H9 (cell line): ENCODE measurements at regions not wholly inside any gene's neighbourhood (a gene's known extent, or its start where the extent isn't known, plus 50 kb on each side); places are given as distances from the start of the nearest gene placed in this dataset.

Source experiments
- DNase-seq: peaks from one replicate; pipeline ENCODE4 v3.0.0-alpha.2; 2017
- H2AFZ ChIP-seq: one replicate; pipeline ENCODE4 v1.6.1; 2013; ENCODE audit warnings: mild to moderate bottlenecking, low read length, control low read depth, moderate library complexity
- H2AK5ac ChIP-seq: 2 replicates; pipeline ENCODE4 v1.6.1; 2013; ENCODE audit warnings: low read length, control low read depth, mixed read lengths; ENCODE audit not compliant: insufficient read length
- H2BK120ac ChIP-seq: one replicate; pipeline ENCODE4 v1.6.1; 2013; ENCODE audit warnings: low read depth, mild to moderate bottlenecking, low read length, control low read depth, inconsistent platforms; ENCODE audit not compliant: poor library complexity, severe bottlenecking
- H2BK12ac ChIP-seq: 2 replicates; pipeline ENCODE4 v1.6.1; 2013; ENCODE audit warnings: low read length, control low read depth, mixed read lengths, low read depth; ENCODE audit not compliant: insufficient read length
- H2BK15ac ChIP-seq: 2 replicates; pipeline ENCODE4 v1.6.1; 2013; ENCODE audit warnings: low read depth, low read length, control low read depth
- H2BK20ac ChIP-seq: one replicate; pipeline ENCODE4 v1.6.1; 2013; ENCODE audit warnings: low read depth, mild to moderate bottlenecking, low read length, control low read depth, inconsistent platforms; ENCODE audit not compliant: poor library complexity, severe bottlenecking
- H2BK5ac ChIP-seq: 2 replicates; pipeline ENCODE4 v1.6.1; 2013; ENCODE audit warnings: low read length, control low read depth, mixed read lengths; ENCODE audit not compliant: insufficient read length
- H3K14ac ChIP-seq: 2 replicates; pipeline ENCODE4 v1.6.1; 2013; ENCODE audit warnings: low read length, control low read depth; ENCODE audit not compliant: insufficient read depth
- H3K18ac ChIP-seq: 2 replicates; pipeline ENCODE4 v1.6.1; 2013; ENCODE audit warnings: low read depth, mild to moderate bottlenecking, mixed read lengths, low read length, control low read depth; ENCODE audit not compliant: insufficient read length
- H3K23ac ChIP-seq: 2 replicates; pipeline ENCODE4 v1.6.1; 2013; ENCODE audit warnings: low read length, control low read depth, mixed read lengths, low read depth; ENCODE audit not compliant: insufficient read length
- H3K23me2 ChIP-seq: 2 replicates; pipeline ENCODE4 v1.6.1; 2013; ENCODE audit warnings: low read depth, mild to moderate bottlenecking, mixed read lengths, low read length, control low read depth; ENCODE audit not compliant: insufficient read length, poor library complexity, severe bottlenecking
- H3K27ac ChIP-seq: 2 replicates; pipeline ENCODE4 v1.5.1; 2013; ENCODE audit warnings: low read length, control low read depth, mixed read lengths, low read depth; ENCODE audit not compliant: insufficient read length
- H3K27me3 ChIP-seq: 2 replicates; pipeline ENCODE4 v1.6.1; 2013; ENCODE audit warnings: low read length, control low read depth, inconsistent platforms; ENCODE audit not compliant: insufficient read depth
- H3K4ac ChIP-seq: 2 replicates; pipeline ENCODE4 v1.6.1; 2013; ENCODE audit warnings: low read depth, mild to moderate bottlenecking, control low read depth, inconsistent platforms, low read length, moderate library complexity
- H3K4me1 ChIP-seq: 2 replicates; pipeline ENCODE4 v1.6.1; 2013; ENCODE audit warnings: low read length, control low read depth, inconsistent platforms; ENCODE audit not compliant: insufficient read depth
- H3K4me2 ChIP-seq: 2 replicates; pipeline ENCODE4 v1.6.1; 2013; ENCODE audit warnings: low read length, control low read depth, mixed read lengths; ENCODE audit not compliant: insufficient read length, insufficient read depth
- H3K56ac ChIP-seq: 2 replicates; pipeline ENCODE4 v1.6.1; 2013; ENCODE audit warnings: low read depth, mild to moderate bottlenecking, mixed read lengths, low read length, control low read depth; ENCODE audit not compliant: insufficient read length
- H3K79me1 ChIP-seq: 2 replicates; pipeline ENCODE4 v1.6.1; 2013; ENCODE audit warnings: low read depth, mild to moderate bottlenecking, moderate library complexity, low read length, control low read depth, inconsistent platforms; ENCODE audit not compliant: insufficient read depth, poor library complexity, severe bottlenecking
- H3K79me2 ChIP-seq: 2 replicates; pipeline ENCODE4 v1.6.1; 2013; ENCODE audit warnings: low read length, control low read depth, inconsistent platforms; ENCODE audit not compliant: insufficient read depth
- H3K9ac ChIP-seq: 2 replicates; pipeline ENCODE4 v1.6.1; 2013; ENCODE audit warnings: low read length, control low read depth, mixed read lengths; ENCODE audit not compliant: insufficient read length; ENCODE audit errors: extremely low read depth
- H3K9me3 ChIP-seq: one replicate; pipeline ENCODE4 v1.6.1; 2013; ENCODE audit warnings: low read depth, low read length, inconsistent platforms; ENCODE audit not compliant: control insufficient read depth
- H3T11ph ChIP-seq: one replicate; pipeline ENCODE4 v1.6.1; 2013; ENCODE audit warnings: mild to moderate bottlenecking, low read length, control low read depth, inconsistent platforms
- H4K20me1 ChIP-seq: one replicate; pipeline ENCODE4 v1.6.1; 2013; ENCODE audit not compliant: control insufficient read depth, insufficient read length, insufficient read depth
- H4K5ac ChIP-seq: 2 replicates; pipeline ENCODE4 v1.6.1; 2013; ENCODE audit warnings: low read depth, mild to moderate bottlenecking, mixed read lengths, low read length, control low read depth; ENCODE audit not compliant: insufficient read length
- H4K8ac ChIP-seq: replicated peaks from 2 replicates; pipeline ENCODE4 v1.6.1; 2013; ENCODE audit warnings: low read length, control low read depth, mixed read lengths, low read depth; ENCODE audit not compliant: insufficient read length
- H4K91ac ChIP-seq: 2 replicates; pipeline ENCODE4 v1.6.1; 2013; ENCODE audit warnings: low read depth, mild to moderate bottlenecking, moderate library complexity, mixed read lengths, low read length, control low read depth; ENCODE audit not compliant: insufficient read length
- H3K27ac Mint-ChIP-seq, 3 experiments: 2 replicates in 2 of 3; 3 replicates in 1 of 3; pipeline ENCODE4 v1.8.0; 2020 to 2021; ENCODE audit warnings: mixed read lengths in 3 of 3, mild to moderate bottlenecking in 1 of 3, moderate library complexity in 1 of 3
- H3K27me3 Mint-ChIP-seq: 2 replicates; pipeline ENCODE4 v1.8.0; 2021; ENCODE audit warnings: low read depth, mild to moderate bottlenecking, moderate library complexity, mixed read lengths
- H3K36me3 Mint-ChIP-seq, 3 experiments: 2 replicates in 2 of 3; 3 replicates in 1 of 3; pipeline ENCODE4 v1.8.0; 2020 to 2021; ENCODE audit warnings: low read depth in 3 of 3, mixed read lengths in 3 of 3; ENCODE audit not compliant: insufficient read depth in 1 of 3
- H3K4me1 Mint-ChIP-seq, 2 experiments: 2 replicates each; pipeline ENCODE4 v1.8.0; 2020; ENCODE audit warnings: mixed read lengths in 2 of 2
- H3K4me3 Mint-ChIP-seq, 2 experiments: 2 replicates in 1 of 2; 3 replicates in 1 of 2; pipeline ENCODE4 v1.8.0; 2020 to 2021; ENCODE audit warnings: mild to moderate bottlenecking in 2 of 2, mixed read lengths in 2 of 2, moderate library complexity in 1 of 2
- H3K9me3 Mint-ChIP-seq, 2 experiments: 2 replicates in 1 of 2; 3 replicates in 1 of 2; pipeline ENCODE4 v1.8.0; 2020; ENCODE audit warnings: mild to moderate bottlenecking in 2 of 2, mixed read lengths in 2 of 2, moderate library complexity in 1 of 2
- WGBS: extraction: QIAGEN DNeasy Blood & Tissue Kit; methylation state at CpG from one replicate; pipeline ENCODE4 v1.1.7; 2013; ENCODE audit warnings: missing lambda C conversion rate, low lambda C conversion rate, mixed read lengths; ENCODE audit not compliant: insufficient read length; ENCODE audit errors: extremely low coverage; 5-methylcytosine and 5-hydroxymethylcytosine counted together
- TF ChIP-seq, protein P1 (sequence below): fragments of 200-600 bp; sonication (generic); conservative IDR thresholded peaks from 3 replicates; pipeline ENCODE4 v1.8.0; 2021; ENCODE audit warnings: antibody characterized with exemption, mild to moderate bottlenecking

DNA sequence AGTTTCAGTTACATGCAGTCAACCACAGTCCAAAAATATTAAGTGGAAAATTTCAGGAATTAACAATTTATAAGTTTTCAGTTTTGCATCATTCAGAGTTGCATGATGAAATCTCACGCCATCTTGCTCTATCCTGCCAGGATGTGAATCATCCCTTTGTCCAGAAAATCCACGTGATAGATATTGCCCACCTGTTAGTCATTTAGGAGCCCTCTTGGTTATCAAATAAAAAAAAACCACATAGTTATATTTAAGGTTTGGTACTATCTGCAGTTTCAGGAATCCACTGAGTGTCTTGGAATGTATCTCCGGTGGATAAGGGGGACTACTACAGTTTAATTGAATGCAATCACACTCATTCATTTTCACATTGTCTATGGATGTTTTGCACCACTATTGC, 1249.0 kb upstream of the CITED2 start:
- Histone ChIP-seq H3T11ph (no peak overlapping the region), H2AK5ac (no peak overlapping the region), H3K79me2 (no peaks in the 10 kb centered on the region), H2BK15ac (no peak overlapping the region), H3K27ac (no peak overlapping the region), H2BK5ac (no peak overlapping the region), H3K79me1 (no peaks in the 10 kb centered on the region), H3K4ac (no peak overlapping the region), H3K18ac (no peak overlapping the region), H3K14ac (no peak overlapping the region), H3K4me2 (no peak overlapping the region), H3K9me3 (peaks cover 14% of the 10 kb centered on the region), H3K23ac (no peak overlapping the region), H3K9ac (no peak overlapping the region), H4K8ac (no peak overlapping the region), H2BK120ac (no peak overlapping the region), H4K91ac (no peak overlapping the region), H3K23me2 (no peaks in the 10 kb centered on the region), H2BK12ac (no peak overlapping the region), H2BK20ac (no peak overlapping the region), H2AFZ (no peak overlapping the region), H3K27me3 (no peaks in the 10 kb centered on the region), H3K4me1 (no peaks in the 10 kb centered on the region), H4K5ac (no peak overlapping the region), H3K56ac (no peak overlapping the region), H4K20me1 (no peaks in the 10 kb centered on the region)
- TF ChIP-seq, protein P1, sequence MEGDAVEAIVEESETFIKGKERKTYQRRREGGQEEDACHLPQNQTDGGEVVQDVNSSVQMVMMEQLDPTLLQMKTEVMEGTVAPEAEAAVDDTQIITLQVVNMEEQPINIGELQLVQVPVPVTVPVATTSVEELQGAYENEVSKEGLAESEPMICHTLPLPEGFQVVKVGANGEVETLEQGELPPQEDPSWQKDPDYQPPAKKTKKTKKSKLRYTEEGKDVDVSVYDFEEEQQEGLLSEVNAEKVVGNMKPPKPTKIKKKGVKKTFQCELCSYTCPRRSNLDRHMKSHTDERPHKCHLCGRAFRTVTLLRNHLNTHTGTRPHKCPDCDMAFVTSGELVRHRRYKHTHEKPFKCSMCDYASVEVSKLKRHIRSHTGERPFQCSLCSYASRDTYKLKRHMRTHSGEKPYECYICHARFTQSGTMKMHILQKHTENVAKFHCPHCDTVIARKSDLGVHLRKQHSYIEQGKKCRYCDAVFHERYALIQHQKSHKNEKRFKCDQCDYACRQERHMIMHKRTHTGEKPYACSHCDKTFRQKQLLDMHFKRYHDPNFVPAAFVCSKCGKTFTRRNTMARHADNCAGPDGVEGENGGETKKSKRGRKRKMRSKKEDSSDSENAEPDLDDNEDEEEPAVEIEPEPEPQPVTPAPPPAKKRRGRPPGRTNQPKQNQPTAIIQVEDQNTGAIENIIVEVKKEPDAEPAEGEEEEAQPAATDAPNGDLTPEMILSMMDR, result no peak
- H3K27ac Mint-ChIP-seq, result no peak overlapping the region
- H3K4me3 Mint-ChIP-seq, result no peak overlapping the region
- peaks cover 27 to 35% (median 33%) of the 10 kb centered on the region in 3 experiments for H3K36me3 Mint-ChIP-seq
- WGBS, result no CpG with 5 or more reads among the region's 3 CpGs
- no peak for DNase-seq
- no peaks in the 10 kb centered on the region for H3K27me3 Mint-ChIP-seq
- peaks cover 31 to 33% of the 10 kb centered on the region in 2 experiments for H3K9me3 Mint-ChIP-seq
- H3K4me1 Mint-ChIP-seq, result no peaks in the 10 kb centered on the region
